ENCODE measurements at regions not wholly inside any gene's neighbourhood (a gene's known extent, or its start where the extent isn't known, plus 50 kb on each side); places are given as distances from the start of the nearest gene placed in this dataset.

DNA sequence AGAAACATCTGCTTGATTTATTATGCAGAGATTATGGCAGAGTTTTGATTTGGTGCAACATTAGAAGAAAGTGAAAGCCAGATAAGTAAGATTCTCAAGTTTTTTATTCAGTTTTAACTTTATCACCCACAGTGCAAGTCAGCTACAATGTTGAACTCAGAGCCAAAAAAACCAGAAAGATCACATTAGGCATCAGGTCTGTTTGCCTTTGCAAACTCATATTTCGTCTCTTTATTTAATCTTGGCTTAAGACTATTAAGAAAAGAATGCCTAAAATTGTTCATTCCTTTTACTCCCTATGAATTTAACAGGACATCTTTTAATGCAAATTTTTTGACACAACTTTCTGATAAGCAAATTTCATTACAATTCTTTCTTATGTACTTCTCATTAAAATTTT is 76.0 kb upstream of the TMEM26 start:
- Histone ChIP-seq H2BK5ac (ENCODE audit: low read depth, low read length) (no peak overlapping the region), H3K9ac (replicated peaks in 1 of 4; ENCODE audit: extremely low read depth in 1 of 4, low read depth in 3 of 4, low read length in 3 of 4) (no peak overlapping the region), H3K9me3 (ENCODE audit: insufficient read depth in 2 of 2, low read depth in 1 of 2, low read length in 1 of 2) (no peaks in the 10 kb centered on the region), H4K5ac (ENCODE audit: insufficient read length, low read depth, low read length) (no peak overlapping the region), H3K4ac (replicated peaks; ENCODE audit: insufficient read length, low read depth, low read length) (no peak overlapping the region), H3K23ac (ENCODE audit: insufficient read length) (no peak overlapping the region), H3K4me3 (ENCODE audit: extremely low read depth in 1 of 4, insufficient read depth in 2 of 4, low read depth in 3 of 4, low read length in 4 of 4) (no peak overlapping the region), H2AFZ (ENCODE audit: low read length) (no peak overlapping the region), H4K20me1 (replicated peaks in 1 of 2; ENCODE audit: control insufficient read depth in 1 of 2, insufficient read depth in 2 of 2, low read length in 2 of 2) (no peaks in the 10 kb centered on the region), H2AK5ac (ENCODE audit: low read depth, low read length) (no peak overlapping the region), H3K23me2 (ENCODE audit: low read depth, low read length) (no peaks in the 10 kb centered on the region), H4K91ac (replicated peaks; ENCODE audit: insufficient read length, low read length) (no peak overlapping the region), H3K18ac (ENCODE audit: extremely low read depth, low read length) (no peak overlapping the region), H2BK120ac (replicated peaks; ENCODE audit: low read depth, low read length) (no peak overlapping the region), H3K36me3 (ENCODE audit: control insufficient read depth in 2 of 4, insufficient read depth in 4 of 4, low read length in 3 of 4) (no peaks in the 10 kb centered on the region), H2BK20ac (ENCODE audit: low read length) (no peak overlapping the region), H3K4me1 (replicated peaks in 1 of 4; ENCODE audit: control insufficient read depth in 3 of 4, insufficient read depth in 4 of 4, low read length in 3 of 4) (no peaks in the 10 kb centered on the region), H2BK15ac (ENCODE audit: low read length) (no peak overlapping the region), H3K27ac (ENCODE audit: low read depth, low read length) (no peak overlapping the region), H3K79me1 (ENCODE audit: low read depth, low read length) (no peaks in the 10 kb centered on the region), H3K14ac (ENCODE audit: insufficient read length) (no peak overlapping the region), H3K4me2 (ENCODE audit: insufficient read depth in 1 of 2, low read depth in 2 of 2, low read length in 2 of 2) (no peak overlapping the region), H2BK12ac (ENCODE audit: low read depth, low read length) (no peak overlapping the region), H3K79me2 (ENCODE audit: control insufficient read depth in 1 of 2, insufficient read depth in 2 of 2, low read length in 2 of 2) (no peaks in the 10 kb centered on the region), H3K56ac (replicated peaks; ENCODE audit: insufficient read length, low read depth, low read length) (no peak overlapping the region), H3K27me3 (replicated peaks in 1 of 4; ENCODE audit: control insufficient read depth in 3 of 4, extremely low read depth in 1 of 4, insufficient read depth in 3 of 4, low read length in 3 of 4) (no peaks in the 10 kb centered on the region), H4K8ac (ENCODE audit: extremely low read depth, insufficient read depth, low read length) (no peak overlapping the region)
- FAIRE-seq: no peak
- WGBS, 2 experiments (ENCODE audit: extremely low coverage in 1 of 2, insufficient coverage in 1 of 2, insufficient read length in 1 of 2, insufficient replicate concordance in 2 of 2, low coverage in 1 of 2, low lambda C conversion rate in 2 of 2, missing lambda C conversion rate in 1 of 2): 92% methylated on average over 1 of the region's 1 CpG; no CpG with 5 or more reads in 1 of the 2 experiments
- no peak for DNase-seq (ENCODE audit: low read depth in 1 of 2, low spot score in 2 of 2)
- TF ChIP-seq, protein P1, sequence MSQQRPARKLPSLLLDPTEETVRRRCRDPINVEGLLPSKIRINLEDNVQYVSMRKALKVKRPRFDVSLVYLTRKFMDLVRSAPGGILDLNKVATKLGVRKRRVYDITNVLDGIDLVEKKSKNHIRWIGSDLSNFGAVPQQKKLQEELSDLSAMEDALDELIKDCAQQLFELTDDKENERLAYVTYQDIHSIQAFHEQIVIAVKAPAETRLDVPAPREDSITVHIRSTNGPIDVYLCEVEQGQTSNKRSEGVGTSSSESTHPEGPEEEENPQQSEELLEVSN (IDR thresholded peaks at IDR 0.05): no peak
- TF ChIP-seq SIN3A (conservative IDR thresholded peaks at IDR 0.05 in 1 of 2, IDR thresholded peaks at IDR 0.05 in 1 of 2; ENCODE audit: low read depth in 1 of 2, low read length in 2 of 2): no peak
- no peak for TF ChIP-seq NANOG (IDR thresholded peaks at IDR 0.05; ENCODE audit: insufficient read depth, low read depth, low read length, poor library complexity, severe bottlenecking)
- TF ChIP-seq POU5F1 (IDR thresholded peaks at IDR 0.05; ENCODE audit: low read depth, low read length): no peak
- TF ChIP-seq HDAC2 (IDR thresholded peaks at IDR 0.05; ENCODE audit: borderline replicate concordance in 1 of 2, low read depth in 2 of 2, low read length in 2 of 2): no peak
- CTCF ChIA-PET (ENCODE audit: partially characterized antibody): interaction anchor here (0.6 kb wide), 2 partner anchors 20 to 136 kb away, joined by 3 read pairs; no protein-coding TSS in a partner anchor
- POLR2A ChIA-PET (ENCODE audit: partially characterized antibody): no interaction called here

Data from H1 (cell line).